ENCODE measurements at regions not wholly inside any gene's neighbourhood (a gene's known extent, or its start where the extent isn't known, plus 50 kb on each side); places are given as distances from the start of the nearest gene placed in this dataset.
"Not testable (repeated sequence)": the region's sequence is repeated elsewhere in the genome, so short reads cannot be mapped to it uniquely, and the experiment has no call there.

DNA sequence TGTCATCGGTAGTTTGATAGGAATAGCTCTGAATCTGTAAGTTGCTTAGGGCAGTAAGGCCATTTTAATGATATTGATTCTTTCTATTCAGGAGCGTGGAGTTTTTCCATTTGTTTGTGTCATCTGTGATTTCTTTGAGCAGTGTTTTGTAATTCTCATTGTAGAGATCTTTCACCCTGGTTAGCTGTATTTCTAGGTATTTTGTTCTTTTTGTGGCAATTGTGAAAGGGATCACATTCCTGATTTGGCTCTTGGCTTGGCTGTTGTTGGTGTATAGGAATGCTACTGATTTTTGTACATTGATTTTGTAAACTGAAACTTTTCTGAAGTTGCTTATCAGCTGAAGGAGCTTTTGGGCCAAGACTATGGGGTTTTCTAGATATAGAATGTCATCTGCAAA, 115.7 kb upstream of the NR3C1 start:
- 97% methylated on average over 2 of the region's 2 CpGs; no CpG with 5 or more reads in 1 of the 2 experiments for WGBS, 2 experiments (ENCODE audit: extremely low coverage in 1 of 2, insufficient coverage in 1 of 2, insufficient read length in 1 of 2, insufficient replicate concordance in 2 of 2, low coverage in 1 of 2, low lambda C conversion rate in 2 of 2, missing lambda C conversion rate in 1 of 2)
- FAIRE-seq; H2BK5ac ChIP-seq (ENCODE audit: low read depth, low read length); H3K27me3 ChIP-seq (replicated peaks in 1 of 4; ENCODE audit: control insufficient read depth in 3 of 4, extremely low read depth in 1 of 4, insufficient read depth in 3 of 4, low read length in 3 of 4); H3K79me1 ChIP-seq (ENCODE audit: low read depth, low read length); H4K5ac ChIP-seq (ENCODE audit: insufficient read length, low read depth, low read length); H3K4me1 ChIP-seq (replicated peaks in 1 of 4; ENCODE audit: control insufficient read depth in 3 of 4, insufficient read depth in 4 of 4, low read length in 3 of 4); H2BK12ac ChIP-seq (ENCODE audit: low read depth, low read length); H3K9me3 ChIP-seq (ENCODE audit: insufficient read depth in 2 of 2, low read depth in 1 of 2, low read length in 1 of 2); H3K14ac ChIP-seq (ENCODE audit: insufficient read length); H3K23me2 ChIP-seq (ENCODE audit: low read depth, low read length); H4K8ac ChIP-seq (ENCODE audit: extremely low read depth, insufficient read depth, low read length); H3K27ac ChIP-seq (ENCODE audit: low read depth, low read length); H2BK120ac ChIP-seq (replicated peaks; ENCODE audit: low read depth, low read length); DNase-seq (ENCODE audit: low read depth in 1 of 2, low spot score in 2 of 2); H3K4me2 ChIP-seq (ENCODE audit: insufficient read depth in 1 of 2, low read depth in 2 of 2, low read length in 2 of 2); H3K56ac ChIP-seq (replicated peaks; ENCODE audit: insufficient read length, low read depth, low read length); H4K91ac ChIP-seq (replicated peaks; ENCODE audit: insufficient read length, low read length); H3K4ac ChIP-seq (replicated peaks; ENCODE audit: insufficient read length, low read depth, low read length); H3K36me3 ChIP-seq (ENCODE audit: control insufficient read depth in 2 of 4, insufficient read depth in 4 of 4, low read length in 3 of 4); H2BK15ac ChIP-seq (ENCODE audit: low read length); H4K20me1 ChIP-seq (replicated peaks in 1 of 2; ENCODE audit: control insufficient read depth in 1 of 2, insufficient read depth in 2 of 2, low read length in 2 of 2); H3K23ac ChIP-seq (ENCODE audit: insufficient read length); H2AK5ac ChIP-seq (ENCODE audit: low read depth, low read length); H2AFZ ChIP-seq (ENCODE audit: low read length); H3K18ac ChIP-seq (ENCODE audit: extremely low read depth, low read length); H3K9ac ChIP-seq (replicated peaks in 1 of 4; ENCODE audit: extremely low read depth in 1 of 4, low read depth in 3 of 4, low read length in 3 of 4); H3K79me2 ChIP-seq (ENCODE audit: control insufficient read depth in 1 of 2, insufficient read depth in 2 of 2, low read length in 2 of 2); POLR2A ChIA-PET (ENCODE audit: partially characterized antibody); H3K4me3 ChIP-seq (ENCODE audit: extremely low read depth in 1 of 4, insufficient read depth in 2 of 4, low read depth in 3 of 4, low read length in 4 of 4); H2BK20ac ChIP-seq (ENCODE audit: low read length): not testable (repeated sequence)
- CTCF ChIA-PET (ENCODE audit: partially characterized antibody), result interaction anchor here (1.1 kb wide), 1 partner anchor 16 kb away, joined by 3 read pairs; no protein-coding TSS in a partner anchor

DNA sequence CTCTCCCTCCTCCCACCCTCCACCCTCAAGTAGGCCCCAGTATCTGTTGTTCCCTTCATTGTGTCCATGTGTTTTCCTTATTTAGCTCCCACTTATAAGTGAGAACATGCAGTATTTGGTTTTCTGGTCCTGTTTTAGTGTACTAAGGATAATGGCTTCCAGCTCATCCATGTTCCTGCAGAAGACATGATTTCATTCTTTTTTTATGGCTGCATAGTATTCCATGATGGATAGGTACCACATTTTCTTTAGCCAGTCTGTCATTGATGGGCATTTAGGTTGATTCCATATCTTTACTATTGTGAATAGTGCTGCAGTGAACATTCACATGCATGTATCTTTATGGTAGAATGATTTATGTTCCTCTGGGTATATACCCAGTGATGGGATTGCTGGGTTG, 114.3 kb upstream of the NR3C1 start:
- H3K56ac ChIP-seq (replicated peaks; ENCODE audit: insufficient read length, low read depth, low read length); DNase-seq (ENCODE audit: low read depth in 1 of 2, low spot score in 2 of 2); H3K36me3 ChIP-seq (ENCODE audit: control insufficient read depth in 2 of 4, insufficient read depth in 4 of 4, low read length in 3 of 4); H3K23ac ChIP-seq (ENCODE audit: insufficient read length); H2BK120ac ChIP-seq (replicated peaks; ENCODE audit: low read depth, low read length); H2BK5ac ChIP-seq (ENCODE audit: low read depth, low read length); H2BK15ac ChIP-seq (ENCODE audit: low read length); H3K27me3 ChIP-seq (replicated peaks in 1 of 4; ENCODE audit: control insufficient read depth in 3 of 4, extremely low read depth in 1 of 4, insufficient read depth in 3 of 4, low read length in 3 of 4); H3K79me1 ChIP-seq (ENCODE audit: low read depth, low read length); H3K14ac ChIP-seq (ENCODE audit: insufficient read length); H4K8ac ChIP-seq (ENCODE audit: extremely low read depth, insufficient read depth, low read length); H3K27ac ChIP-seq (ENCODE audit: low read depth, low read length); H3K79me2 ChIP-seq (ENCODE audit: control insufficient read depth in 1 of 2, insufficient read depth in 2 of 2, low read length in 2 of 2); CTCF ChIA-PET (ENCODE audit: partially characterized antibody); H3K23me2 ChIP-seq (ENCODE audit: low read depth, low read length); H4K91ac ChIP-seq (replicated peaks; ENCODE audit: insufficient read length, low read length); H3K18ac ChIP-seq (ENCODE audit: extremely low read depth, low read length); H3K4me2 ChIP-seq (ENCODE audit: insufficient read depth in 1 of 2, low read depth in 2 of 2, low read length in 2 of 2); H3K9me3 ChIP-seq (ENCODE audit: insufficient read depth in 2 of 2, low read depth in 1 of 2, low read length in 1 of 2); FAIRE-seq; H4K5ac ChIP-seq (ENCODE audit: insufficient read length, low read depth, low read length); H2AFZ ChIP-seq (ENCODE audit: low read length); H4K20me1 ChIP-seq (replicated peaks in 1 of 2; ENCODE audit: control insufficient read depth in 1 of 2, insufficient read depth in 2 of 2, low read length in 2 of 2); H3K4me1 ChIP-seq (replicated peaks in 1 of 4; ENCODE audit: control insufficient read depth in 3 of 4, insufficient read depth in 4 of 4, low read length in 3 of 4); H3K4ac ChIP-seq (replicated peaks; ENCODE audit: insufficient read length, low read depth, low read length); H3K4me3 ChIP-seq (ENCODE audit: extremely low read depth in 1 of 4, insufficient read depth in 2 of 4, low read depth in 3 of 4, low read length in 4 of 4); H3K9ac ChIP-seq (replicated peaks in 1 of 4; ENCODE audit: extremely low read depth in 1 of 4, low read depth in 3 of 4, low read length in 3 of 4); H2BK12ac ChIP-seq (ENCODE audit: low read depth, low read length); H2BK20ac ChIP-seq (ENCODE audit: low read length); POLR2A ChIA-PET (ENCODE audit: partially characterized antibody); H2AK5ac ChIP-seq (ENCODE audit: low read depth, low read length): not testable (repeated sequence)
